Stimulated activated CD8-positive, alpha-beta memory T cell treated with anti-CD3 and anti-CD28 coated beads, Interleukin-7, amount 100 ng/mL, for 24 hours (primary cell): ENCODE measurements at regions not wholly inside any gene's neighbourhood (a gene's known extent, or its start where the extent isn't known, plus 50 kb on each side); places are given as distances from the start of the nearest gene placed in this dataset.

Experiments
- DNase-seq: peaks from one replicate; pipeline ENCODE4 v3.0.0-alpha.2; 2020; ENCODE audit warnings: low read depth

GRCh38 chr3:9301091-9301490 is 51.6 kb upstream of the SRGAP3 start:
- no peak for DNase-seq

GRCh38 chr3:9301798-9302197 is 52.4 kb upstream of the SRGAP3 start:
- no peak for DNase-seq

GRCh38 chr3:9302425-9303181 is 53.2 kb upstream of the SRGAP3 start:
- peak; percentile 61 for DNase-seq

GRCh38 chr3:9308298-9308990 is 54.4 kb upstream of the THUMPD3 start:
- DNase-seq, result no peak

- no peak for DNase-seq
Observed at GRCh38 chr3:9310043-9310442, 52.8 kb upstream of the THUMPD3 start.

- no peak for DNase-seq
Observed at GRCh38 chr3:9311228-9311627, 51.6 kb upstream of the THUMPD3 start.
